IMR-90 (cell line): ENCODE measurements at regions not wholly inside any gene's neighbourhood (a gene's known extent, or its start where the extent isn't known, plus 50 kb on each side); places are given as distances from the start of the nearest gene placed in this dataset.

Experiments
- ATAC-seq: fragments of 200-7000 bp; cut with Tn5 transposase; 2 replicates; pipeline ENCODE4 v1.9.1; 2020; ENCODE audit warnings: low read depth, mild to moderate bottlenecking, moderate library complexity
- BruUV-seq: library from RNA; stranded (reverse); fragments of 400-500 nt; replicated peaks from 2 replicates; lab custom pipeline; 2021; lab: Mats Ljungman, UMichigan
- CTCF ChIA-PET: fragments of 300-600 bp; formaldehyde crosslinking; extraction: SDS; loops from one replicate; lab custom pipeline; 2021; ENCODE audit warnings: antibody characterized with exemption; lab: Yijun Ruan, JAX
- POLR2A ChIA-PET: fragments of 300-600 bp; sonication (Branson Sonifier 250); formaldehyde crosslinking; loops from one replicate; lab custom pipeline; 2022; ENCODE audit warnings: antibody characterized with exemption; ENCODE audit not compliant: unreplicated experiment; lab: Charles Lee
- DNase-seq: peaks from one replicate; pipeline ENCODE4 v3.0.0; 2013
- H2AFZ ChIP-seq: replicated peaks from 2 replicates; pipeline ENCODE3; 2013; ENCODE audit warnings: low read length, mild to moderate bottlenecking; ENCODE audit not compliant: poor library complexity
- H2AK5ac ChIP-seq: 2 replicates; pipeline ENCODE4 v1.6.1; 2013; ENCODE audit warnings: low read depth, low read length, inconsistent platforms
- H2AK9ac ChIP-seq: replicated peaks from 2 replicates; pipeline ENCODE3; 2013; ENCODE audit warnings: mild to moderate bottlenecking, low read depth, low read length, moderate library complexity; ENCODE audit not compliant: poor library complexity
- H2BK120ac ChIP-seq: 2 replicates; pipeline ENCODE4 v1.6.1; 2013; ENCODE audit warnings: low read depth, low read length, inconsistent platforms
- H2BK15ac ChIP-seq: 3 replicates; pipeline ENCODE4 v1.6.1; 2013; ENCODE audit warnings: low read depth, low read length, inconsistent platforms
- H2BK20ac ChIP-seq: 2 replicates; pipeline ENCODE4 v1.6.1; 2013; ENCODE audit warnings: low read depth, mild to moderate bottlenecking, inconsistent platforms, low read length, moderate library complexity
- H2BK5ac ChIP-seq: 2 replicates; pipeline ENCODE4 v1.6.1; 2013; ENCODE audit warnings: mild to moderate bottlenecking, low read depth, low read length, inconsistent platforms; ENCODE audit not compliant: poor library complexity, severe bottlenecking
- H3K14ac ChIP-seq: replicated peaks from 2 replicates; pipeline ENCODE4 v1.6.1; 2013; ENCODE audit warnings: low read depth, low read length, inconsistent platforms
- H3K18ac ChIP-seq: 2 replicates; pipeline ENCODE4 v1.6.1; 2013; ENCODE audit warnings: low read depth, low read length, control low read depth
- H3K23ac ChIP-seq: 2 replicates; pipeline ENCODE4 v1.6.1; 2013; ENCODE audit warnings: low read depth, low read length, inconsistent platforms
- H3K27ac ChIP-seq: 2 replicates; pipeline ENCODE4 v1.5.1; 2013; ENCODE audit warnings: mild to moderate bottlenecking, control low read depth, low read length; ENCODE audit not compliant: insufficient read depth
- H3K27me3 ChIP-seq: 2 replicates; pipeline ENCODE4 v1.6.1; 2013; ENCODE audit warnings: low read length; ENCODE audit not compliant: control insufficient read depth, insufficient read depth
- H3K36me3 ChIP-seq: 2 replicates; pipeline ENCODE4 v1.6.1; 2013; ENCODE audit warnings: low read length, mixed read lengths; ENCODE audit not compliant: control insufficient read depth, insufficient read depth
- H3K4ac ChIP-seq: 2 replicates; pipeline ENCODE4 v1.6.1; 2013; ENCODE audit warnings: low read depth, low read length, inconsistent platforms
- H3K4me1 ChIP-seq: 2 replicates; pipeline ENCODE4 v1.6.1; 2013; ENCODE audit warnings: low read length, mixed read lengths; ENCODE audit not compliant: control insufficient read depth, insufficient read depth
- H3K4me2 ChIP-seq: 2 replicates; pipeline ENCODE4 v1.6.1; 2013; ENCODE audit warnings: low read depth, mild to moderate bottlenecking, control low read depth, low read length, moderate library complexity
- H3K4me3 ChIP-seq: 2 replicates; pipeline ENCODE4 v1.5.1; 2013; ENCODE audit warnings: low read depth, mild to moderate bottlenecking, control low read depth, low read length, moderate library complexity; ENCODE audit not compliant: insufficient read depth
- H3K56ac ChIP-seq: 2 replicates; pipeline ENCODE4 v1.6.1; 2013; ENCODE audit warnings: low read length, inconsistent platforms; ENCODE audit not compliant: insufficient read depth; ENCODE audit errors: extremely low read depth
- H3K79me1 ChIP-seq, 2 experiments: 2 replicates each; pipeline ENCODE4 v1.6.1; 2013; ENCODE audit warnings: low read length in 2 of 2, inconsistent platforms in 1 of 2, low read depth in 1 of 2
- H3K9ac ChIP-seq: 2 replicates; pipeline ENCODE4 v1.6.1; 2013; ENCODE audit warnings: low read depth, low read length, control low read depth
- H3K9me1 ChIP-seq: 2 replicates; pipeline ENCODE4 v1.6.1; 2013; ENCODE audit warnings: low read length, inconsistent platforms; ENCODE audit not compliant: insufficient read depth
- H3K9me3 ChIP-seq: 2 replicates; pipeline ENCODE4 v1.6.1; 2013; ENCODE audit warnings: low read length; ENCODE audit not compliant: control insufficient read depth, insufficient read depth
- H4K20me1 ChIP-seq: 2 replicates; pipeline ENCODE4 v1.6.1; 2013; ENCODE audit warnings: low read length, inconsistent platforms; ENCODE audit not compliant: insufficient read depth
- H4K5ac ChIP-seq: 2 replicates; pipeline ENCODE4 v1.6.1; 2013; ENCODE audit warnings: mild to moderate bottlenecking, low read depth, low read length, control low read depth
- H4K8ac ChIP-seq, 2 experiments: 2 replicates each; pipeline ENCODE4 v1.6.1; 2013; ENCODE audit warnings: low read depth in 2 of 2, low read length in 2 of 2, control low read depth in 1 of 2, inconsistent platforms in 1 of 2
- H4K91ac ChIP-seq: 2 replicates; pipeline ENCODE4 v1.6.1; 2013; ENCODE audit warnings: low read depth, low read length, inconsistent platforms; ENCODE audit not compliant: insufficient read depth
- BHLHE40 ChIP-seq: fragments of 150-350 bp; IDR thresholded peaks from 2 replicates; pipeline ENCODE4 v1.6.1; 2016; ENCODE audit warnings: mild to moderate bottlenecking, low read depth, low read length
- CEBPB ChIP-seq: IDR thresholded peaks from 2 replicates; pipeline ENCODE4 v1.6.1; 2012; ENCODE audit warnings: low read depth, low read length, improper control_type of control experiment
- CHD1 ChIP-seq: IDR thresholded peaks from 2 replicates; pipeline ENCODE4 v1.6.1; 2012; ENCODE audit warnings: low read depth, low read length, improper control_type of control experiment
- CTCF ChIP-seq: conservative IDR thresholded peaks from 2 replicates; pipeline ENCODE4 v1.5.1; 2012; ENCODE audit warnings: mild to moderate bottlenecking, low read depth, low read length, improper control_type of control experiment
- FOS ChIP-seq: fragments of 150-350 bp; IDR thresholded peaks from 2 replicates; pipeline ENCODE4 v1.6.1; 2016; ENCODE audit warnings: low read depth, low read length
- MAFK ChIP-seq: IDR thresholded peaks from 2 replicates; pipeline ENCODE4 v1.6.1; 2012; ENCODE audit warnings: low read depth, low read length, improper control_type of control experiment
- MAZ ChIP-seq: IDR thresholded peaks from 2 replicates; pipeline ENCODE4 v1.6.1; 2012; ENCODE audit warnings: low read depth, mild to moderate bottlenecking, low read length, improper control_type of control experiment, moderate library complexity, borderline replicate concordance
- MXI1 ChIP-seq: IDR thresholded peaks from 2 replicates; pipeline ENCODE4 v1.6.1; 2012; ENCODE audit warnings: low read depth, mild to moderate bottlenecking, low read length, moderate library complexity, borderline replicate concordance
- NFE2L2 ChIP-seq: fragments of 150-350 bp; IDR thresholded peaks from 2 replicates; pipeline ENCODE4 v1.6.1; 2016; ENCODE audit warnings: low read depth, mild to moderate bottlenecking, low read length
- POLR2A ChIP-seq: IDR thresholded peaks from 2 replicates; pipeline ENCODE4 v1.6.1; 2012; ENCODE audit warnings: mild to moderate bottlenecking, low read depth, low read length
- RAD21 ChIP-seq: IDR thresholded peaks from 2 replicates; pipeline ENCODE4 v1.6.1; 2012; ENCODE audit warnings: low read length, improper control_type of control experiment
- RCOR1 ChIP-seq: IDR thresholded peaks from 2 replicates; pipeline ENCODE4 v1.6.1; 2012; ENCODE audit warnings: mild to moderate bottlenecking, low read length, improper control_type of control experiment; ENCODE audit not compliant: insufficient replicate concordance
- RFX5 ChIP-seq: IDR thresholded peaks from 2 replicates; pipeline ENCODE4 v1.8.0; 2012; ENCODE audit warnings: low read depth, mild to moderate bottlenecking, low read length, moderate library complexity
- SMC3 ChIP-seq: fragments of 150-350 bp; IDR thresholded peaks from 2 replicates; pipeline ENCODE4 v1.6.1; 2016; ENCODE audit warnings: low read depth, mild to moderate bottlenecking, antibody characterized with exemption, low read length, moderate library complexity
- USF2 ChIP-seq: fragments of 150-350 bp; IDR thresholded peaks from 2 replicates; pipeline ENCODE4 v1.6.1; 2017; ENCODE audit warnings: mild to moderate bottlenecking, antibody characterized with exemption, low read length, low read depth
- WGBS, 2 experiments: methylation state at CpG; one replicate each; pipeline versions ENCODE4 v1.1.5 to v1.1.7; 2013; ENCODE audit warnings: missing lambda C conversion rate in 2 of 2; ENCODE audit not compliant: insufficient read length in 1 of 2; ENCODE audit errors: extremely low coverage in 2 of 2; 5-methylcytosine and 5-hydroxymethylcytosine counted together
- dilution Hi-C: fragments of 300-500 bp; cut with HindIII; formaldehyde crosslinking; loops from one replicate; pipeline ENCODE4 v1.14.3; 2018; ENCODE audit warnings: low sequenced_read_pairs; ENCODE audit not compliant: unreplicated experiment
- in situ Hi-C: fragments of 300-500 bp; cut with MboI; formaldehyde crosslinking; loops from 3 replicates; pipeline ENCODE4 v1.14.3; 2019; ENCODE audit warnings: low sequenced_read_pairs, inconsistent platforms, mixed read lengths
- intact Hi-C: fragments of 100-400 bp; cut with micrococcal nuclease; formaldehyde crosslinking; loops from 2 replicates; pipeline ENCODE4 v1.10.0; 2022
- TF ChIP-seq, protein P1 (sequence below): fragments of 150-350 bp; IDR thresholded peaks from 2 replicates; pipeline ENCODE4 v1.6.1; 2016; ENCODE audit warnings: low read depth, mild to moderate bottlenecking, low read length, moderate library complexity, borderline replicate concordance

GRCh38 chr6:44011350-44011920 is 115.8 kb downstream of the MRPL14 start:
- Histone ChIP-seq H2BK5ac (peak overlapping the region; percentile 93), H2BK15ac (peak overlapping the region; percentile 93), H3K4ac (peak overlapping the region; percentile 97), H3K9me3 (peaks cover 14% of the 10 kb centered on the region), H4K20me1 (no peaks in the 10 kb centered on the region), H3K4me3 (no peak overlapping the region), H3K56ac (peak overlapping the region; percentile 72), H2AK5ac (peak overlapping the region; percentile 99), H2AK9ac (peak overlapping the region; percentile 80), H3K4me2 (peak overlapping the region; percentile 55), H2AFZ (no peak overlapping the region), H3K9ac (peak overlapping the region; percentile 55), H3K14ac (peak overlapping the region; percentile 95), H3K4me1 (peaks cover 22% of the 10 kb centered on the region), H3K27ac (peak overlapping the region; percentile 81), H3K27me3 (no peaks in the 10 kb centered on the region), H3K79me1 (no peaks in the 10 kb centered on the region), H4K5ac (peak overlapping the region; percentile 82), H3K18ac (peak overlapping the region; percentile 89), H4K91ac (peak overlapping the region; percentile 98), H4K8ac (peak overlapping the region; percentile 91 to 95), H3K9me1 (peaks cover 17% of the 10 kb centered on the region), H2BK20ac (peak overlapping the region; percentile 97), H3K36me3 (no peaks in the 10 kb centered on the region), H3K23ac (peak overlapping the region; percentile 87), H2BK120ac (peak overlapping the region; percentile 96)
- CTCF ChIA-PET = interaction anchor here (0.7 to 1.5 kb wide), 4 partner anchors 30 to 366 kb away, joined by 4 read pairs; partner anchors contain the start of gene VEGFA
- dilution Hi-C loops = no loop called here
- intact Hi-C loops = loop anchor here (2.0 to 5.0 kb wide), 3 partner anchors 29 to 63 kb away; no protein-coding TSS in a partner anchor
- BruUV-seq = no TSS peak
- TF ChIP-seq RFX5 (no peak), USF2 (no peak), MAFK (no peak), BHLHE40 (no peak), CTCF (no peak), CHD1 (no peak), RCOR1 (no peak), CEBPB (no peak), FOS (no peak), NFE2L2 (no peak), RAD21 (no peak; the same call in 1 of the 2 replicates), MXI1 (no peak), POLR2A (no peak), MAZ (no peak), SMC3 (no peak)
- TF ChIP-seq, protein P1, sequence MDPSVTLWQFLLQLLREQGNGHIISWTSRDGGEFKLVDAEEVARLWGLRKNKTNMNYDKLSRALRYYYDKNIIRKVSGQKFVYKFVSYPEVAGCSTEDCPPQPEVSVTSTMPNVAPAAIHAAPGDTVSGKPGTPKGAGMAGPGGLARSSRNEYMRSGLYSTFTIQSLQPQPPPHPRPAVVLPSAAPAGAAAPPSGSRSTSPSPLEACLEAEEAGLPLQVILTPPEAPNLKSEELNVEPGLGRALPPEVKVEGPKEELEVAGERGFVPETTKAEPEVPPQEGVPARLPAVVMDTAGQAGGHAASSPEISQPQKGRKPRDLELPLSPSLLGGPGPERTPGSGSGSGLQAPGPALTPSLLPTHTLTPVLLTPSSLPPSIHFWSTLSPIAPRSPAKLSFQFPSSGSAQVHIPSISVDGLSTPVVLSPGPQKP = no peak
- no peak for DNase-seq
- WGBS, 2 experiments = no CpG with 5 or more reads among the region's 2 CpGs
- ATAC-seq = no peak; the same call in 1 of the 2 replicates
- POLR2A ChIA-PET = no interaction called here
- in situ Hi-C loops = no loop called here
